GM21528 (cell line): ENCODE measurements at regions not wholly inside any gene's neighbourhood (a gene's known extent, or its start where the extent isn't known, plus 50 kb on each side); places are given as distances from the start of the nearest gene placed in this dataset.

Source experiments
- ATAC-seq: cut with Tn5 transposase; IDR thresholded peaks from one replicate; pipeline ENCODE4 v1.9.1; 2021; ENCODE audit warnings: mild to moderate bottlenecking, moderate library complexity; ENCODE audit not compliant: unreplicated experiment, low FRiP score

DNA sequence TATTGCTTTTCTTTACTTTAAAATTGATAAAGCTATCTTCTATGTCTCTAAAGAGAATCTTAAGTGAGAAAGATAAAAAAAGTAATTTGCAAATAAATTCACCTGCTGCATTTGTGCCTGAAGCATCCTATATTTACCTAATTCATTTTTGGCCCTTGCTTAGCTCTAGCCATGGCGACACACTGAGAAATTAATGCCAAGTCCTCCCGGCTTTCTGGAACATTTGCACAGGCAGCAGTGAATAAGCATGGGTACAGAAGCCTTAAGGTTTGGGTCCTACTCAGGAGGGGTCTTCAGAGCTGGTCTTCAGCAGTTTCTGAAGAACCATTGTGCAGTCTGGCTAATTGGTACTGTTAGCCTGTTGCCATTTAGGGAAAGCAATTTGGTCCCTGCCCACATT lies 73.9 kb upstream of the ZEB2 start:
- no peak for ATAC-seq

DNA sequence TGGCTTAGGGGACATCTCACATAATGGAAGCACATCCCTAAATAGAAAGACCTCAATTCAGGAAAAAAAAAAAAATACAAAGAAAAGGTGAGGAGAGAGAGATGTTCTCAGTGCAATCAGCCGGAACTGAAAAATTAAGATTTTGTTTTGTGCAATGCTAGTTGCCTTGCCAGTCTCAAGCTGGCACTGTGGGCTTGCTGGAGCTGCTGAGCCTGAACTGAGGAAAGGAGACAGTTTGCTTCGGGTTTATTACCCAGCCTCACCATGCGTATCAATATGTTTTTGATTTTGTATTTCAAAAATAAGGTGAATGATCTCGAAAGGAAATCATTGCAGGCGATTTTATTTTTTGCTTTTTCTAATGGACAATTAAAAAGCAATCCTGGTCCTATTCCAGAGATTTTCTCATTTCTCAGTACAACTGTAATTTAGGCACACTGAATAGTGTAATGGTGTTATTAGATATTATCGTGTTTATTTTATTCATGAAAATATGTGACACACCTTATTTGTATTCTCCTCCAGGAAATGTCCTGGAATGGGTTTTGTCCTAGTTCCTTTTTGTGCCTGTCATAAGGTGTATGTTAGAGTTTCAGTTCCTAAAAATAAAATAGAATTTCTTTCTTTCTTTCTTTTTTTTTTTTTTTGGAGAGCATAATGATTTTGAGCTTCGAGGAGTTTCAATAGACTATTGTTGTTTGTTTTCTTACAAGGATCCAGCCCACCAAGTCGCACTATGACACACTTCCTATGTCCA lies 72.8 kb upstream of the ZEB2 start:
- no peak for ATAC-seq

DNA sequence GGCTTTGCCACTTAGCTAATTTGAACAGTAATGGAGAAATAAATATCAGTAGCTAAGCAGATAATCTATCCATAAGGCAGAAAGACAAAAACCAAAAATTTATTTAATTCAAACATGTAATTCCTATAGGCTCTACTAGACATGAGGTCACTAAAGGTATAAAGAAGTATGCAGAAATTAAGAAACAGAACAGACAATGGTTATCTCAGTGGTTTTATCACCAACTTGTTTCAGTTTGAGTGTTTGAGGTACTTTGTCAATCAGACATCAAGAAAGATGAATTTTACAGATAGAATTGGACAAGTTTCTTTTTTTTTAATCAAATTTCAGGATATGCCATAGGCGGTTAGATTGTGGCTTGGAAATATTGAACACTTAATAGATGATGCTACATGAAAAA lies 67.4 kb upstream of the ZEB2 start:
- ATAC-seq: no peak

DNA sequence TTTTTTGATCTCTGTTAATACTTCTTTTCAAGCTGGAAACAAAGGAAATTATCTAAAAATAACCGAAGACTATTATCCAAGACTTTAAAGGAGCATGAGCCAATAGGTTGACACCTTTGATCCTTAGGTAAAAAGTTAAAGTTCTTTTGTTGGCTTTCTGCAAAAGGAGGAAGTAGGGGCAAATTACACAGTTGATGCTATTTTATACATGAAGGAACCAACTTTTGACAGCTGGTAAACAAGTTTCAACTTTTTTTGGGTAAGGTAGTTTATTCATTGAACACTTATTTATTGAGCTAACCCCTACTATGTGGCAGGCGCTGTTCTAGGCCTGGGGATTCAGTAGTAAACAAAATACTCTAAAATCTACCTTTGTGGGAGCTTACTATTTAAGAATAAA lies 66.6 kb upstream of the ZEB2 start:
- ATAC-seq: no peak

DNA sequence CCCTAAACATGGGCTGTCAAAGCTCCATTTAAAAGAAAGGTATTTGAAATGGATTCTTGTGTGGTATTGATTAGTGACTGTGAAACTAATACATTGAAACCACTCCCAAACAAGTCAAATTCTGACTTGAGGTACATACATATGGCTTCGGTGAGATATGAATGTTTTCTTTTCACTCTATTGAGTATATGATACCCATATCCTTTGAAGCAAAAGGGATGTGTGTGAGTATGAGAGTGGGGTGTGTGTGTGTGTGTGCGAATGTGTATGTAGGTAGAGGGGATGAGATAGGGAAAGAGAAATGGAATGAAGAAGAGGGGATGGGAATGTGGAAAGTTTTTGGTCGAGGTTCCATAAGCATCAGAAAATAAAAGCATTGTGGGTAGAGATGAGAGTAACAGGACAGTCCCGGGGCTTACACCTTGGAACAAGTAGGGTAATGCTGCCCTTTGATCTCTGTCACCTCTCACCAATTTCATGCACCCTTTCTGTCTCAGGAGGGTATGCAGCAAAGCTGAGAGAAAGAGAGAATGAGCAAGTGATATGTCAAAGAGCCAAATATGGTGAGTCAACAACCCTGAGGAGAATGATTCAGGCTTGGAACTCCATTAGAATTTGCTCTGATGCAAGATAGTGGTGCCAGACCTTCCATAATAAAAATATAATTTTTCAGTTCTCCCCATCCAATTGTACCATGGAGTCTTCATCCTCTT lies 64.0 kb upstream of the ZEB2 start:
- ATAC-seq: no peak

DNA sequence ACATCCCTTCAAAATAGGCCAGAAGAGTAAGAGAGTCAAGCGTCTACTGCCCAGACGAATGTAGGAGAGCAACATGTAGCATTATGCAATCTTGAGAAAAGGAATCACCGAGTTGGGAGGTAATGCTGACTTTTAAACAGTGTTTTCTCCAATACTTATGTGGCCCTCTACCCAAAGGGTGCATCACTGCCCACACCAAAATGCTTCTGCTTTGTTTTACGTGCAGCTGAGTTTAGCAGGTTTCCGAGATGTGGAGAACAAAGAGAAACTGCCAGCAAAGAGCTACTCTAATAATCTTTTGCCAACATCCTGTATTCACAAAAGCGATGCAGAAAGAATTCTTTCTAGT lies 63.4 kb upstream of the ZEB2 start:
- no peak for ATAC-seq

DNA sequence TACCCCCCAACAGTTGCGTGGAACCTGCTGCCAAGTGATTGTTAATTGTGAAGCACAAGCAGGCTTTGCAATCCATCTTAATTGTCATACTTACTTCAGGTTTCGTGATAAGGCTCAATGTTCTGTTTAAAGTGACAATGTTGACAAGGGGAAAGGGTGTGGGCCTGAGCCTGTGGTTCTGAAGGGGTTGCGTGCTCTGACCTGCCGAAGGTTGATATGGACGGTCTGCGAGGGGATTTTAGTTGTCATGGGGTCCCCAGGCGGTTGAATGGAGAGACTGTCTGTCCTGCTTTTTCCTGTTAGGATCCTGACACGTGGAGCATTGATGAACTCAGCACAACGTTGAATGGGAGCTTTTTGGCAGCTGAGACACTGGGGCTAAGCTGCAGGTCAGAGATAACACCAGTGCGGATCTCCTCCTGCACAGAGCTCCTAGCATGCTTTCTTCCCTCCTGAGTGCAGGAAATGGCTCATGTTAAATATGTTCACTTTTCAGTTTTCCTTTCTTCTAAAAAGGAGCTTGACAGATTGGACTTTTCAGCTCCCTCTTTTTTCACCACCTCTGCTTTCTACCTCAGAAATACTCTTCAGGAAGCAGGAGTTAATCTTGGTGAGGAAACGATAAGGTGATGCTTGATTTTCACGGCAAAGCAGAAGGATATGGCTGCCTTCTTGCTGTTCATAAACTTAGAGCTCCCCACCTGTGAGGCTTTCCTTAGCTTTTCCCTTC lies 62.9 kb upstream of the ZEB2 start:
- ATAC-seq: no peak

DNA sequence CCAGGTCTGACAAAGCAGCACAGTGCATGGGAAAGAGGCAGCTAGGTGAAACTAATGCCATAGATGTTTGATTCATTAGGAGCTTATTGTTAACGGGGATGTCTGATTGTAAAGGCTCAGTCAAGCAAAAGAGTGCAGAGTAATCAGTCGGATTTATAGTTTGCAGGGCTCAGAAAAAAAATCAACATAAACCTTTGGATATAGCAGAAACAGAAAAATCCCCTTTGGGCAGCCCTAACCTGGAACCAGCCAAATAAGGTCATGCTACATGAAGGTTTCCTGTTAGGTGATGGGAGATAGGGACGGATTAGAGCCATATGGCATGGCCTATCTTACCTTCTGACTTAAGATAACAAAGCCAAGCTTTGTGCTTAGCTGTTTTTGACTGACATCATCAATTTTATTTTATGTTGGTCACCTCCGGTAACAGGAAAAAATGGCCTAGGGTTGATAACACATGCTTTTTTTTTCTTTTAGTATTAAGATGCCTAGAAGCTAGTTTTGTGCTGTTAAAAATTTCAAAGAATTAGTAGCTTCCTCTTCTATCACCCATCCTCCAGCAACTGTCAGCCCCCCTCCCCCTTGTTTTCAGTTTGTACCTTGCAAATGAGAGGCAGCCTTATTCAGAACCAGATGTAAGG lies 60.7 kb upstream of the ZEB2 start:
- ATAC-seq: no peak

DNA sequence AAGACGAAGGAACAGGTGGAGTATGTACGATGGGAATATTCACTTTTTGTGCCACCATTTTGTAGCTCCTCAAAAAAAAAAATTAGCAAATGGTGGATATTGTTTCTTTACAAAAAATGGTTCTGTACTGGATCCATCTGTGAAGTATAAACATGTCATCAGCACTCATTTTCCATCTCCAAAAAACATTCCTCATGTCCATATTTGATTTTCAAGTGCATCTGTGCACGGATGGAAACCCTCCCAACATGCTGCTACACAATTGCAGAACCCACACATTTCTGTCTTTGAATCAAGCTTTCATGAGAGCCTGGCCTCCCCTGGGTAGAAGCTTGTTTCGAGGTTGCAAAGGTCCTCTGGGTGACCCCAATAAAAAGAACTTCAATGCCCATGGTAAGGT lies 59.6 kb upstream of the ZEB2 start:
- no peak for ATAC-seq

DNA sequence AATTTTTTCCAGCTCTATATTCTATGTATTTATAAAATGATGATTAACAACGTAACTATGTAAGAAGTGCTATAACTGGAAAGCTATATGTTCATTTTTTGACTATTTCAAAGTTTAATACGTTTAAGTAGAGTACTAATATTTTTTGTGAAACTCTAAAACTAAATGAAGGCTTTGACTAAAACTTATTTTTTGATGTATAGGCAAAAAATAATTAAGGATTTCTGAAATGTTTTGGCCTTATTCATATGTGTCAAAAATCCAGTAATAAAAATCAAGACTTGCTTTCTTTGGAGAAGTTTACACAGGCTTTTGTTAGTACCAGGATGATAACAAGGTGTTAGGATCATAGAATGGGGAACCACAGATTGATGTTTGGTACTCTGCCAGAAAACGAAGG lies 58.2 kb upstream of the ZEB2 start:
- no peak for ATAC-seq

DNA sequence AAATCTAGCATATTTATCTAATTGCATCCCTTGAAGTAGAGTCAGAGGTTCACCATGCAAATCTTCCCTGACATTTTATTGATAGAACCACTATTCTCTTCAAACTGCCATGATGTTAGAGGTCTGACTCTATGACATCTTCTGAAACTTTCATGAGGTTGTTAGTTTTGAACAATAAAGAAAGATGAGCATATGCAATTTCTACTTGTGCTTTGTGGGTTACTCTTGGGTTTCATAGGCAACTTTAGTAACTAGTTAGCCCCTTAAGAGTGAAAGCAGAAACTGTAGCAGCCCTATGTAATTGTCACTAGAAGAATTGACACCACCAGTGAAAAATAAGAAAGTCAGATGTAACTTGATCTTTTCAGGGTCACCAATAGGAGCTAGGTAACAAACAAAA lies 53.1 kb upstream of the ZEB2 start:
- no peak for ATAC-seq

DNA sequence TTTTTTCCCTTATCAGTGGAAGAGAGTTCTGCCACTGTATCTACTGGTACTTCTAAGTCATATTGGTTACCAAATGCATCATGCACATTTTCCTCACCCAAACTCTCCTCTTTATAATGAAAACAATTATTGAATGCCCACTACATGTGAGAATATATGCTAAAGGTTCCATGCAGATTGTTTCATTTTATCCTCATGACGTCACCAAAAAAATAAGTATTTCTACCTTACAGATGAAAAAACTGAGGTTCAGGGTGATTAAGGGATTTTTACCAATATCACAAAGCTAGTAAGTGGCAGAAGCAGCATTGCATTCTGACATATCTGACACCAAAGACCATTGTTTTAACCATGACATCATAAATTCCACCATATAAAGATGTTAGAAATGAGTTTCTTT lies 51.9 kb upstream of the ZEB2 start:
- no peak for ATAC-seq

DNA sequence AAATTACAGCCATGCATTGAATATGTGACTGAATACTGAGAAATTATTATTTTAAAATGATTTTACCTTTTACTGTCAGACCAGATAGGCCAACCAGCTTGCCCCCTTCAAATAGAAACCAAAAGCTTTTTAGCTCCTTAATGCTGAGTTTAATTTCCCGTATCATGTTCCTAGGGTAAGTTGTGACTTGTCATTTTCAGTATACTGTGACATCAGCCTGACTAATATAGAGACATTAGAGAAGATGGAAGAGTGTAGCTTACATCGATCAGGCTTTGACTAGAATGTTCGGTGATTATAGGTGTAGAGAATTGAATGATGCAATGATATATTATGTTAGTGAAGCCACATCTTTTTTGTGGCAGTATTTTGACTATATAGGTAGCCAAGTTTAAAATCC lies 50.6 kb upstream of the ZEB2 start:
- no peak for ATAC-seq
